HepG2 (cell line): ENCODE measurements at regions not wholly inside any gene's neighbourhood (a gene's known extent, or its start where the extent isn't known, plus 50 kb on each side); places are given as distances from the start of the nearest gene placed in this dataset.

Experiments used
- ATAC-seq: fragments of 200-7000 bp; cut with Tn5 transposase; 3 replicates; pipeline ENCODE4 v1.9.1; 2020; ENCODE audit warnings: mild to moderate bottlenecking, moderate library complexity
- BruUV-seq: library from RNA; stranded (reverse); fragments of 400-500 nt; replicated peaks from 2 replicates; lab custom pipeline; 2021; lab: Mats Ljungman, UMichigan
- CTCF ChIA-PET: fragments of 300-600 bp; formaldehyde crosslinking; extraction: SDS; loops from one replicate; lab custom pipeline; 2021; ENCODE audit warnings: low total read pairs, inconsistent platforms, low intra/inter-chr PET ratio; lab: Yijun Ruan, JAX
- POLR2A ChIA-PET: fragments of 350-600 bp; sonication (Branson Sonifier 250); formaldehyde crosslinking; loops from one replicate; lab custom pipeline; 2020; ENCODE audit warnings: antibody characterized with exemption, inconsistent platforms; lab: Yijun Ruan, JAX
- DNase-seq: peaks from one replicate; pipeline ENCODE4 v3.0.0-alpha.2; 2015; ENCODE audit warnings: low spot score
- FAIRE-seq: peaks from 3 replicates; lab custom pipeline; 2011; peaks lifted over from hg19 to GRCh38; lab: Jason Lieb, UNC
- H2AFZ ChIP-seq: one replicate; pipeline ENCODE4 v1.6.1; 2011; ENCODE audit warnings: low read length, inconsistent platforms
- H3K27ac ChIP-seq: fragments of 300-600 bp; 3 replicates; pipeline ENCODE4 v1.8.0; 2011; ENCODE audit warnings: mixed run types, mild to moderate bottlenecking, mixed read lengths, low read length, inconsistent platforms; ENCODE audit not compliant: insufficient read depth; ENCODE audit errors: extremely low read length
- H3K27me3 ChIP-seq, 2 experiments: fragments of 200-600 bp in 1 of 2; 2 replicates in 1 of 2; 3 replicates in 1 of 2; pipeline versions ENCODE4 v1.6.0 to v1.8.0; 2011; ENCODE audit warnings: low read length in 2 of 2, mild to moderate bottlenecking in 2 of 2, moderate library complexity in 2 of 2, inconsistent platforms in 1 of 2; ENCODE audit not compliant: insufficient read depth in 2 of 2, control insufficient read depth in 1 of 2
- H3K36me3 ChIP-seq, 2 experiments: fragments of 200-600 bp in 1 of 2; replicated peaks in 1 of 2; 2 replicates in 1 of 2; 3 replicates in 1 of 2; pipeline versions ENCODE4 v1.5.1 to v1.8.0; 2011; ENCODE audit warnings: low read length in 2 of 2, inconsistent platforms in 1 of 2; ENCODE audit not compliant: insufficient read depth in 2 of 2, control insufficient read depth in 1 of 2
- H3K4me1 ChIP-seq: 2 replicates; pipeline ENCODE4 v1.5.1; 2012; ENCODE audit warnings: low read length, inconsistent platforms; ENCODE audit not compliant: insufficient read depth
- H3K4me2 ChIP-seq: 2 replicates; pipeline ENCODE4 v1.6.0; 2011; ENCODE audit warnings: low read depth, low read length, inconsistent platforms
- H3K4me3 ChIP-seq, 3 experiments: fragments of 200-600 bp in 1 of 3; sonication (generic), shearing (Covaris generic) in 1 of 3; replicated peaks in 1 of 3; 2 replicates each; pipeline ENCODE4 v1.5.1; 2011 to 2016; ENCODE audit warnings: low read length in 3 of 3, inconsistent platforms in 2 of 3, low read depth in 2 of 3, mild to moderate bottlenecking in 2 of 3, control low read depth in 1 of 3, mixed read lengths in 1 of 3; ENCODE audit not compliant: insufficient read depth in 1 of 3
- H3K79me2 ChIP-seq: one replicate; pipeline ENCODE4 v1.6.1; 2011; ENCODE audit warnings: low read length, inconsistent platforms; ENCODE audit not compliant: insufficient read depth
- H3K9ac ChIP-seq: 2 replicates; pipeline ENCODE4 v1.6.0; 2011; ENCODE audit warnings: mild to moderate bottlenecking, low read depth, low read length, inconsistent platforms; ENCODE audit not compliant: insufficient read depth
- H3K9me3 ChIP-seq: 2 replicates; pipeline ENCODE4 v1.5.1; 2012; ENCODE audit warnings: mild to moderate bottlenecking, low read length
- H4K20me1 ChIP-seq: 2 replicates; pipeline ENCODE4 v1.6.0; 2011; ENCODE audit warnings: inconsistent platforms, mild to moderate bottlenecking, low read length, moderate library complexity; ENCODE audit not compliant: insufficient read depth
- AGO1 ChIP-seq: fragments of 200-400 bp; formaldehyde crosslinking; IDR thresholded peaks from 2 replicates; pipeline ENCODE4 v1.6.1; 2017; ENCODE audit warnings: mild to moderate bottlenecking, low read depth, low read length, moderate library complexity; ENCODE audit not compliant: poor library complexity, severe bottlenecking
- ATAD3A ChIP-seq: sonication (generic); formaldehyde crosslinking; IDR thresholded peaks from 2 replicates; pipeline ENCODE4 v1.4.0; 2020; ENCODE audit warnings: missing genetic modification reagents
- DDIT3 ChIP-seq: sonication (generic); formaldehyde crosslinking; IDR thresholded peaks from 2 replicates; pipeline ENCODE4 v1.4.0; 2020; ENCODE audit warnings: mild to moderate bottlenecking, missing genetic modification reagents
- HOXA5 ChIP-seq: sonication (generic); formaldehyde crosslinking; IDR thresholded peaks from 2 replicates; pipeline ENCODE4 v1.4.0; 2020; ENCODE audit warnings: missing genetic modification reagents
- IKZF4 ChIP-seq: sonication (generic); formaldehyde crosslinking; IDR thresholded peaks from 2 replicates; pipeline ENCODE4 v1.5.1; 2020; ENCODE audit warnings: borderline replicate concordance, mild to moderate bottlenecking, low read depth, missing genetic modification reagents; ENCODE audit errors: not compliant biosample characterization
- IRX3 ChIP-seq: sonication (generic); formaldehyde crosslinking; IDR thresholded peaks from 2 replicates; pipeline ENCODE4 v1.8.1; 2023; ENCODE audit warnings: mild to moderate bottlenecking, low read depth, missing genetic modification reagents, borderline replicate concordance
- KAT7 ChIP-seq: IDR thresholded peaks from 2 replicates; pipeline ENCODE4 v1.6.1; 2018; ENCODE audit warnings: borderline replicate concordance, missing compliant biosample characterization
- NFYB ChIP-seq: sonication (generic); formaldehyde crosslinking; IDR thresholded peaks from 2 replicates; pipeline ENCODE4 v1.4.0; 2020; ENCODE audit warnings: missing genetic modification reagents
- PHF8 ChIP-seq: sonication (generic); formaldehyde crosslinking; IDR thresholded peaks from 2 replicates; pipeline ENCODE4 v1.5.0; 2020; ENCODE audit warnings: missing genetic modification reagents
- ZFY ChIP-seq: sonication (generic); formaldehyde crosslinking; IDR thresholded peaks from 2 replicates; pipeline ENCODE4 v1.4.0; 2020; ENCODE audit warnings: missing genetic modification reagents
- ZNF619 ChIP-seq: sonication (generic); formaldehyde crosslinking; IDR thresholded peaks from 2 replicates; pipeline ENCODE4 v1.4.0; 2020; ENCODE audit warnings: mild to moderate bottlenecking, missing genetic modification reagents
- WGBS: methylation state at CpG from one replicate; pipeline ENCODE4 v1.1.6; 2017; ENCODE audit warnings: low lambda C conversion rate; 5-methylcytosine and 5-hydroxymethylcytosine counted together
- in situ Hi-C: cut with HindIII; loops from 2 replicates; pipeline ENCODE4 v1.10.0; 2017; ENCODE audit warnings: low pct_unique_long_range_greater_than_20kb; ENCODE audit not compliant: extremely low pct_ligation_motif_present
- intact Hi-C: fragments of 100-400 bp; cut with micrococcal nuclease; formaldehyde crosslinking; loops from one replicate; pipeline ENCODE4 v1.10.0; 2022; ENCODE audit not compliant: unreplicated experiment
- TF ChIP-seq, protein P1 (sequence below): sonication (generic); formaldehyde crosslinking; IDR thresholded peaks from 2 replicates; pipeline ENCODE4 v1.5.1; 2020; ENCODE audit warnings: missing genetic modification reagents, mild to moderate bottlenecking, borderline replicate concordance
- TF ChIP-seq, protein P2 (sequence below): sonication (generic); formaldehyde crosslinking; IDR thresholded peaks from 2 replicates; pipeline ENCODE4 v1.4.0; 2020; ENCODE audit warnings: mild to moderate bottlenecking, missing genetic modification reagents

DNA sequence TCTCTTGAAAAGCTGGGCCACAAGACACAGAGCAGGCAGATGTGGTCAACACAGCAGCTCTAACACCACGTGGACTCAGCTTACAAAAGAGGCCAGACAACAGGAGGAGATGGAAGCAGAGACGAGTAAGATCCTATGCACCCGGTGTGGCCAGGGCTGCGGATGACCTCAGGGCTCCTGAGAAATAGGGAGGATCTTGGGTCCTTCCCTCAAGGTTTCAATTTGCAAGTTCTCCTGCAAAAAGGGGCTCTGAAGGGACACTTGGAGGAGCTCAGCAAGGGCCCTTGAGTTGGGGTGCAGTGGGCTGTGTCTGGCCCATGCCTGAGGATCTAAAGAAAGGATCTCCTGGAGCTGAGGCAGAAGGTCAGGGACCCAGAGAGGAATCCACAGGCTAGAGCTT, 249.5 kb upstream of the IGF1R start:
- no peak overlapping the region for H3K4me2 ChIP-seq
- intact Hi-C loops, result no loop called here
- H3K4me3 ChIP-seq, result no peak overlapping the region
- peaks cover 9% of the 10 kb centered on the region; the same call in 1 of the 2 replicates for H3K4me1 ChIP-seq
- H3K27me3 ChIP-seq, result peaks cover 0 to 6% of the 10 kb centered on the region in 2 experiments; a peak in 2 of 5 replicates
- no peaks in the 10 kb centered on the region for H3K9me3 ChIP-seq
- H4K20me1 ChIP-seq, result no peaks in the 10 kb centered on the region
- H3K36me3 ChIP-seq, result no peaks in the 10 kb centered on the region
- no TSS peak for BruUV-seq
- no peak overlapping the region for H3K9ac ChIP-seq
- 40% methylated on average over 4 of the region's 4 CpGs for WGBS
- no peak for TF ChIP-seq ZFY (CRISPR knock-in tag)
- TF ChIP-seq ATAD3A (CRISPR knock-in tag), result no peak
- no peak for TF ChIP-seq NFYB
- ChIA-PET CTCF (no interaction called here), POLR2A (no interaction called here)
- DNase-seq (no peak), ATAC-seq (no peak), FAIRE-seq (no peak)
- no peak overlapping the region for H2AFZ ChIP-seq
- no peaks in the 10 kb centered on the region for H3K79me2 ChIP-seq
- no peak overlapping the region for H3K27ac ChIP-seq
- in situ Hi-C loops, result no loop called here

DNA sequence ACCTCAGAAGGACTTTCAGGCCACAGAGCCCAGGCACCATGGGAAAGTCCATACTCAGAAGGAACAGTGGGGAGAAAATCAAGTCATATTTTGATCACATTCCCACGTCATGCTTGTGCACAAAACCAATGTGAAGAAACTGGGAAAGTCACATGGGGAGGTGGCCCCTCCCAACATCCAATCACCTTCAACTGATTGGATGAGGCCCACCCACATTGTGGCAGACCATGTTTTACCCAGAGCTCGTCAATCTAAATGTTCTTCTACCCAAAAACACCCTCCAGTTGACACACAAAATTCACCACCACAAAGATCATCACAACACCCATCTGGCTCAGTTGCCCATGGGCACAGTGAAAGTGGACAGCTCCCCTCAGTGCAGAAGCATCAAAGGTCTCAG, 248.2 kb upstream of the IGF1R start:
- peaks cover 9% of the 10 kb centered on the region; the same call in 1 of the 2 replicates for H3K4me1 ChIP-seq
- no peaks in the 10 kb centered on the region for H3K36me3 ChIP-seq
- DNase-seq (no peak), ATAC-seq (no peak), FAIRE-seq (no peak)
- H4K20me1 ChIP-seq, result no peaks in the 10 kb centered on the region
- H3K79me2 ChIP-seq, result no peaks in the 10 kb centered on the region
- no peak overlapping the region for H3K4me3 ChIP-seq
- POLR2A ChIA-PET, result no interaction called here
- no TSS peak for BruUV-seq
- no peak overlapping the region for H2AFZ ChIP-seq
- no peak overlapping the region for H3K9ac ChIP-seq
- H3K9me3 ChIP-seq, result no peaks in the 10 kb centered on the region
- no peak overlapping the region for H3K27ac ChIP-seq
- CTCF ChIA-PET, result no interaction called here
- H3K4me2 ChIP-seq, result no peak overlapping the region
- peaks cover 0 to 6% of the 10 kb centered on the region in 2 experiments; a peak in 2 of 5 replicates for H3K27me3 ChIP-seq
- in situ Hi-C loops (loop anchor here (25.0 kb wide), 1 partner anchor 488 kb away; no protein-coding TSS in a partner anchor), intact Hi-C loops (loop anchor here (5.0 kb wide), 1 partner anchor 1862 kb away; no protein-coding TSS in a partner anchor)
- 0% methylated on average over 2 of the region's 2 CpGs for WGBS
- TF ChIP-seq IRX3 (CRISPR knock-in tag), result no peak
- no peak for TF ChIP-seq HOXA5 (CRISPR knock-in tag)
- TF ChIP-seq, protein P1, sequence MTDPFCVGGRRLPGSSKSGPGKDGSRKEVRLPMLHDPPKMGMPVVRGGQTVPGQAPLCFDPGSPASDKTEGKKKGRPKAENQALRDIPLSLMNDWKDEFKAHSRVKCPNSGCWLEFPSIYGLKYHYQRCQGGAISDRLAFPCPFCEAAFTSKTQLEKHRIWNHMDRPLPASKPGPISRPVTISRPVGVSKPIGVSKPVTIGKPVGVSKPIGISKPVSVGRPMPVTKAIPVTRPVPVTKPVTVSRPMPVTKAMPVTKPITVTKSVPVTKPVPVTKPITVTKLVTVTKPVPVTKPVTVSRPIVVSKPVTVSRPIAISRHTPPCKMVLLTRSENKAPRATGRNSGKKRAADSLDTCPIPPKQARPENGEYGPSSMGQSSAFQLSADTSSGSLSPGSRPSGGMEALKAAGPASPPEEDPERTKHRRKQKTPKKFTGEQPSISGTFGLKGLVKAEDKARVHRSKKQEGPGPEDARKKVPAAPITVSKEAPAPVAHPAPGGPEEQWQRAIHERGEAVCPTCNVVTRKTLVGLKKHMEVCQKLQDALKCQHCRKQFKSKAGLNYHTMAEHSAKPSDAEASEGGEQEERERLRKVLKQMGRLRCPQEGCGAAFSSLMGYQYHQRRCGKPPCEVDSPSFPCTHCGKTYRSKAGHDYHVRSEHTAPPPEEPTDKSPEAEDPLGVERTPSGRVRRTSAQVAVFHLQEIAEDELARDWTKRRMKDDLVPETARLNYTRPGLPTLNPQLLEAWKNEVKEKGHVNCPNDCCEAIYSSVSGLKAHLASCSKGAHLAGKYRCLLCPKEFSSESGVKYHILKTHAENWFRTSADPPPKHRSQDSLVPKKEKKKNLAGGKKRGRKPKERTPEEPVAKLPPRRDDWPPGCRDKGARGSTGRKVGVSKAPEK (CRISPR knock-in tag), result no peak
- TF ChIP-seq, protein P2, sequence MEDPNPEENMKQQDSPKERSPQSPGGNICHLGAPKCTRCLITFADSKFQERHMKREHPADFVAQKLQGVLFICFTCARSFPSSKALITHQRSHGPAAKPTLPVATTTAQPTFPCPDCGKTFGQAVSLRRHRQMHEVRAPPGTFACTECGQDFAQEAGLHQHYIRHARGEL (CRISPR knock-in tag), result no peak
- no peak for TF ChIP-seq ZNF619 (CRISPR knock-in tag)
- no peak for TF ChIP-seq AGO1
- TF ChIP-seq PHF8 (CRISPR knock-in tag), result no peak
- TF ChIP-seq IKZF4, result no peak
- no peak for TF ChIP-seq DDIT3 (CRISPR knock-in tag)
- TF ChIP-seq KAT7 (CRISPR knock-in tag), result no peak
